ENCODE measurements at regions not wholly inside any gene's neighbourhood (a gene's known extent, or its start where the extent isn't known, plus 50 kb on each side); places are given as distances from the start of the nearest gene placed in this dataset.

GRCh38 chr18:30386624-30387023 lies 655.9 kb downstream of the DSC3 start:
- Histone ChIP-seq H3K4me3 (no peak overlapping the region), H3K27ac (no peak overlapping the region), H3K36me3 (no peaks in the 10 kb centered on the region), H3K27me3 (replicated peaks) (no peaks in the 10 kb centered on the region), H3K9me3 (replicated peaks) (no peaks in the 10 kb centered on the region), H3K4me1 (replicated peaks) (no peaks in the 10 kb centered on the region)
- no peak for DNase-seq (ENCODE audit: low read depth in 1 of 2, low spot score in 2 of 2)

- no peak for DNase-seq (ENCODE audit: low read depth in 1 of 2, low spot score in 2 of 2)
- Histone ChIP-seq H3K27me3 (replicated peaks) (no peaks in the 10 kb centered on the region), H3K9me3 (replicated peaks) (no peaks in the 10 kb centered on the region), H3K36me3 (no peaks in the 10 kb centered on the region), H3K27ac (no peak overlapping the region), H3K4me3 (no peak overlapping the region), H3K4me1 (replicated peaks) (no peaks in the 10 kb centered on the region)
Observed at GRCh38 chr18:30385684-30386083, 656.9 kb downstream of the DSC3 start.

- H3K27me3 ChIP-seq (replicated peaks) = no peaks in the 10 kb centered on the region
- no peak overlapping the region for H3K27ac ChIP-seq
- no peak for DNase-seq (ENCODE audit: low read depth in 1 of 2, low spot score in 2 of 2)
- no peaks in the 10 kb centered on the region for H3K36me3 ChIP-seq
- no peak overlapping the region for H3K4me3 ChIP-seq
- no peaks in the 10 kb centered on the region for H3K9me3 ChIP-seq (replicated peaks)
- no peaks in the 10 kb centered on the region for H3K4me1 ChIP-seq (replicated peaks)
Observed at GRCh38 chr18:30381826-30382225, 660.7 kb downstream of the DSC3 start.

- Histone ChIP-seq H3K27ac (no peak overlapping the region), H3K27me3 (replicated peaks) (no peaks in the 10 kb centered on the region), H3K36me3 (no peaks in the 10 kb centered on the region), H3K4me1 (replicated peaks) (no peaks in the 10 kb centered on the region), H3K4me3 (no peak overlapping the region), H3K9me3 (replicated peaks) (no peaks in the 10 kb centered on the region)
- no peak for DNase-seq (ENCODE audit: low read depth in 1 of 2, low spot score in 2 of 2)
Observed at GRCh38 chr18:30378097-30378496, 664.4 kb downstream of the DSC3 start.

- Histone ChIP-seq H3K4me1 (replicated peaks) (no peaks in the 10 kb centered on the region), H3K27ac (no peak overlapping the region), H3K36me3 (no peaks in the 10 kb centered on the region), H3K4me3 (no peak overlapping the region), H3K27me3 (replicated peaks) (no peaks in the 10 kb centered on the region), H3K9me3 (replicated peaks) (no peaks in the 10 kb centered on the region)
- no peak for DNase-seq (ENCODE audit: low read depth in 1 of 2, low spot score in 2 of 2)
Observed at GRCh38 chr18:30376515-30376914, 666.0 kb downstream of the DSC3 start.

- Histone ChIP-seq H3K4me3 (no peak overlapping the region), H3K4me1 (replicated peaks) (no peaks in the 10 kb centered on the region), H3K27me3 (replicated peaks) (no peaks in the 10 kb centered on the region), H3K36me3 (no peaks in the 10 kb centered on the region), H3K9me3 (replicated peaks) (no peaks in the 10 kb centered on the region), H3K27ac (no peak overlapping the region)
- no peak for DNase-seq (ENCODE audit: low read depth in 1 of 2, low spot score in 2 of 2)
Observed at GRCh38 chr18:30361864-30362540, 680.5 kb downstream of the DSC3 start.

- H3K4me1 ChIP-seq (replicated peaks) = no peaks in the 10 kb centered on the region
- no peaks in the 10 kb centered on the region for H3K27me3 ChIP-seq (replicated peaks)
- no peak overlapping the region for H3K4me3 ChIP-seq
- H3K9me3 ChIP-seq (replicated peaks) = no peaks in the 10 kb centered on the region
- H3K36me3 ChIP-seq = no peaks in the 10 kb centered on the region
- H3K27ac ChIP-seq = no peak overlapping the region
- no peak for DNase-seq (ENCODE audit: low read depth in 1 of 2, low spot score in 2 of 2)
Observed at GRCh38 chr18:30359521-30359920, 683.0 kb downstream of the DSC3 start.

- no peak overlapping the region for H3K27ac ChIP-seq
- H3K4me3 ChIP-seq = no peak overlapping the region
- no peaks in the 10 kb centered on the region for H3K9me3 ChIP-seq (replicated peaks)
- H3K4me1 ChIP-seq (replicated peaks) = no peaks in the 10 kb centered on the region
- no peak for DNase-seq (ENCODE audit: low read depth in 1 of 2, low spot score in 2 of 2)
- no peaks in the 10 kb centered on the region for H3K27me3 ChIP-seq (replicated peaks)
- no peaks in the 10 kb centered on the region for H3K36me3 ChIP-seq
Observed at GRCh38 chr18:30358555-30358954, 684.0 kb downstream of the DSC3 start.

GRCh38 chr18:30352551-30353168 lies 689.9 kb downstream of the DSC3 start:
- Histone ChIP-seq H3K4me1 (replicated peaks) (no peaks in the 10 kb centered on the region), H3K36me3 (no peaks in the 10 kb centered on the region), H3K4me3 (no peak overlapping the region), H3K27ac (no peak overlapping the region), H3K27me3 (replicated peaks) (no peaks in the 10 kb centered on the region), H3K9me3 (replicated peaks) (no peaks in the 10 kb centered on the region)
- DNase-seq (ENCODE audit: low read depth in 1 of 2, low spot score in 2 of 2) = no peak

GRCh38 chr18:30350263-30350662 lies 692.3 kb downstream of the DSC3 start:
- Histone ChIP-seq H3K9me3 (replicated peaks) (no peaks in the 10 kb centered on the region), H3K27me3 (replicated peaks) (no peaks in the 10 kb centered on the region), H3K4me3 (no peak overlapping the region), H3K36me3 (no peaks in the 10 kb centered on the region), H3K27ac (no peak overlapping the region), H3K4me1 (replicated peaks) (no peaks in the 10 kb centered on the region)
- no peak for DNase-seq (ENCODE audit: low read depth in 1 of 2, low spot score in 2 of 2)

- Histone ChIP-seq H3K27ac (no peak overlapping the region), H3K9me3 (replicated peaks) (no peaks in the 10 kb centered on the region), H3K4me1 (replicated peaks) (no peaks in the 10 kb centered on the region), H3K36me3 (no peaks in the 10 kb centered on the region), H3K4me3 (no peak overlapping the region), H3K27me3 (replicated peaks) (no peaks in the 10 kb centered on the region)
- DNase-seq (ENCODE audit: low read depth in 1 of 2, low spot score in 2 of 2) = no peak
Observed at GRCh38 chr18:30343090-30343489, 699.5 kb downstream of the DSC3 start.

- H3K9me3 ChIP-seq (replicated peaks) = no peaks in the 10 kb centered on the region
- no peaks in the 10 kb centered on the region for H3K36me3 ChIP-seq
Observed at GRCh38 chr18:30342675-30343074, 699.9 kb downstream of the DSC3 start.

GRCh38 chr18:30334781-30335180 lies 707.8 kb downstream of the DSC3 start:
- Histone ChIP-seq H3K27me3 (replicated peaks) (no peaks in the 10 kb centered on the region), H3K4me1 (replicated peaks) (no peaks in the 10 kb centered on the region), H3K36me3 (no peaks in the 10 kb centered on the region), H3K9me3 (replicated peaks) (no peaks in the 10 kb centered on the region), H3K4me3 (no peak overlapping the region), H3K27ac (no peak overlapping the region)
- no peak for DNase-seq (ENCODE audit: low read depth in 1 of 2, low spot score in 2 of 2)

More at GRCh38 chr18:30342675-30343074, 699.9 kb downstream of the DSC3 start:
- Histone ChIP-seq H3K27ac (no peak overlapping the region), H3K4me3 (no peak overlapping the region), H3K27me3 (replicated peaks) (no peaks in the 10 kb centered on the region), H3K4me1 (replicated peaks) (no peaks in the 10 kb centered on the region)
- DNase-seq (ENCODE audit: low read depth in 1 of 2, low spot score in 2 of 2) = no peak

- no peaks in the 10 kb centered on the region for H3K9me3 ChIP-seq (replicated peaks)
- H3K4me3 ChIP-seq = no peak overlapping the region
- H3K27me3 ChIP-seq (replicated peaks) = no peaks in the 10 kb centered on the region
- no peak overlapping the region for H3K27ac ChIP-seq
- no peaks in the 10 kb centered on the region for H3K4me1 ChIP-seq (replicated peaks)
- no peaks in the 10 kb centered on the region for H3K36me3 ChIP-seq
- no peak for DNase-seq (ENCODE audit: low read depth in 1 of 2, low spot score in 2 of 2)
Observed at GRCh38 chr18:30333310-30333709, 709.2 kb downstream of the DSC3 start.

GRCh38 chr18:30328839-30329238 lies 713.7 kb downstream of the DSC3 start:
- H3K9me3 ChIP-seq (replicated peaks) = no peaks in the 10 kb centered on the region
- H3K36me3 ChIP-seq = no peaks in the 10 kb centered on the region
- no peak overlapping the region for H3K4me3 ChIP-seq
- H3K4me1 ChIP-seq (replicated peaks) = no peaks in the 10 kb centered on the region
- no peak overlapping the region for H3K27ac ChIP-seq
- DNase-seq (ENCODE audit: low read depth in 1 of 2, low spot score in 2 of 2) = no peak
- no peaks in the 10 kb centered on the region for H3K27me3 ChIP-seq (replicated peaks)

All from SJSA1 (cell line).